Endothelial cell of umbilical vein (primary cell): ENCODE measurements at regions not wholly inside any gene's neighbourhood (a gene's known extent, or its start where the extent isn't known, plus 50 kb on each side); places are given as distances from the start of the nearest gene placed in this dataset.

ENCODE experiments used
- BruUV-seq: library from RNA; stranded (reverse); fragments of 400-500 nt; replicated peaks from 2 replicates; lab custom pipeline; 2021; lab: Mats Ljungman, UMichigan
- CTCF ChIA-PET: fragments of 300-600, 350-600 bp; sonication (Branson Sonifier 250); formaldehyde crosslinking; loops from one replicate; lab custom pipeline; 2021; ENCODE audit warnings: antibody characterized with exemption, inconsistent platforms; lab: Charles Lee
- POLR2A ChIA-PET: fragments of 300-600, 350-600 bp; sonication (Branson Sonifier 250); formaldehyde crosslinking; loops from one replicate; lab custom pipeline; 2021; ENCODE audit warnings: antibody characterized with exemption, inconsistent platforms; lab: Charles Lee
- DNase-seq: peaks from one replicate; pipeline ENCODE4 v3.0.0-alpha.2; 2011; ENCODE audit warnings: low read depth, low spot score
- FAIRE-seq: peaks from 2 replicates; lab custom pipeline; 2011; peaks lifted over from hg19 to GRCh38; lab: Jason Lieb, UNC
- H2AFZ ChIP-seq: 2 replicates; pipeline ENCODE4 v1.6.0; 2012; ENCODE audit warnings: low read depth, low read length, control low read depth, inconsistent platforms
- H3K27ac ChIP-seq: 2 replicates; pipeline ENCODE4 v1.5.1; 2011; ENCODE audit warnings: low read depth, mild to moderate bottlenecking, control low read depth, low read length, moderate library complexity; ENCODE audit not compliant: insufficient read depth
- H3K27me3 ChIP-seq, 2 experiments: 2 replicates each; pipeline versions ENCODE4 v1.6.0 to v1.6.1; 2011; ENCODE audit warnings: low read length in 2 of 2, mixed read lengths in 1 of 2; ENCODE audit not compliant: control insufficient read depth in 2 of 2, insufficient read depth in 2 of 2
- H3K36me3 ChIP-seq, 2 experiments: 2 replicates in 1 of 2; 3 replicates in 1 of 2; pipeline ENCODE4 v1.5.1; 2011; ENCODE audit warnings: low read length in 2 of 2, mild to moderate bottlenecking in 1 of 2, moderate library complexity in 1 of 2; ENCODE audit not compliant: control insufficient read depth in 2 of 2, insufficient read depth in 2 of 2; ENCODE audit errors: extremely low read depth in 1 of 2
- H3K4me1 ChIP-seq: 3 replicates; pipeline ENCODE4 v1.5.1; 2011; ENCODE audit warnings: mild to moderate bottlenecking, low read length; ENCODE audit not compliant: control insufficient read depth, insufficient read depth; ENCODE audit errors: extremely low read depth
- H3K4me2 ChIP-seq: 2 replicates; pipeline ENCODE4 v1.6.1; 2011; ENCODE audit warnings: low read length, control low read depth, mixed read lengths; ENCODE audit not compliant: insufficient read depth
- H3K4me3 ChIP-seq, 3 experiments: fragments of 200-600 bp in 1 of 3; sonication (generic), shearing (Covaris generic) in 1 of 3; replicated peaks in 1 of 3; 2 replicates each; pipeline ENCODE4 v1.5.1; 2011 to 2016; ENCODE audit warnings: control low read depth in 3 of 3, low read length in 3 of 3, mild to moderate bottlenecking in 2 of 3, inconsistent platforms in 1 of 3, low read depth in 1 of 3, moderate library complexity in 1 of 3; ENCODE audit not compliant: insufficient read depth in 1 of 3
- H3K79me2 ChIP-seq: 2 replicates; pipeline ENCODE4 v1.6.0; 2012; ENCODE audit warnings: low read length, inconsistent platforms; ENCODE audit not compliant: control insufficient read depth, insufficient read depth
- H3K9ac ChIP-seq: replicated peaks from 2 replicates; pipeline ENCODE3; 2011; ENCODE audit warnings: low read length, control low read depth; ENCODE audit not compliant: insufficient read depth; ENCODE audit errors: extremely low read depth
- H3K9me1 ChIP-seq: replicated peaks from 3 replicates; pipeline ENCODE4 v1.6.0; 2011; ENCODE audit warnings: mild to moderate bottlenecking, low read length; ENCODE audit not compliant: control insufficient read depth, insufficient read depth; ENCODE audit errors: extremely low read depth
- H3K9me3 ChIP-seq: replicated peaks from 2 replicates; pipeline ENCODE4 v1.5.1; 2012; ENCODE audit warnings: low read length, inconsistent platforms; ENCODE audit not compliant: control insufficient read depth, insufficient read depth
- H4K20me1 ChIP-seq: replicated peaks from 2 replicates; pipeline ENCODE3; 2011; ENCODE audit warnings: mild to moderate bottlenecking, low read length; ENCODE audit not compliant: control insufficient read depth, insufficient read depth; ENCODE audit errors: extremely low read depth
- CTCF ChIP-seq, 2 donors: IDR thresholded peaks; 1 replicate in 1 of 2; 2 replicates in 1 of 2; pipeline ENCODE4 v1.5.1; 2011; ENCODE audit warnings: low read length in 2 of 2, mild to moderate bottlenecking in 2 of 2, moderate library complexity in 2 of 2, control low read depth in 1 of 2, inconsistent platforms in 1 of 2, low read depth in 1 of 2; ENCODE audit not compliant: insufficient read depth in 1 of 2; ENCODE audit errors: extremely low read depth in 1 of 2
- EZH2 ChIP-seq: IDR thresholded peaks from 2 replicates; pipeline ENCODE4 v1.6.1; 2012; ENCODE audit warnings: borderline replicate concordance, low read depth, mild to moderate bottlenecking, moderate library complexity, low read length, inconsistent platforms; ENCODE audit not compliant: severe bottlenecking
- FOS ChIP-seq: IDR thresholded peaks from 2 replicates; pipeline ENCODE4 v1.6.1; 2011; ENCODE audit warnings: mild to moderate bottlenecking, low read length, moderate library complexity, borderline replicate concordance; ENCODE audit not compliant: insufficient read depth
- GATA2 ChIP-seq: IDR thresholded peaks from 2 replicates; pipeline ENCODE4 v1.7.0; 2011; ENCODE audit warnings: low read depth, mild to moderate bottlenecking, moderate library complexity, mixed read lengths, low read length; ENCODE audit not compliant: insufficient read length, insufficient read depth
- JUN ChIP-seq: IDR thresholded peaks from 2 replicates; pipeline ENCODE4 v1.6.1; 2011; ENCODE audit warnings: borderline replicate concordance, low read depth; ENCODE audit not compliant: insufficient read length, insufficient read depth
- MAX ChIP-seq: IDR thresholded peaks from 2 replicates; pipeline ENCODE4 v1.6.1; 2011; ENCODE audit not compliant: insufficient read depth, insufficient read length
- MYC ChIP-seq: IDR thresholded peaks from one replicate; pipeline ENCODE4 v1.6.1; 2011; ENCODE audit warnings: mild to moderate bottlenecking, low read depth, low read length
- POLR2A ChIP-seq: IDR thresholded peaks from 2 replicates; pipeline ENCODE4 v1.6.1; 2012; ENCODE audit warnings: low read depth, mild to moderate bottlenecking, control low read depth, low read length
- POLR2AphosphoS5 ChIP-seq: IDR thresholded peaks from 2 replicates; pipeline ENCODE4 v1.6.1; 2012; ENCODE audit warnings: low read depth, mild to moderate bottlenecking, control low read depth, low read length, moderate library complexity; ENCODE audit not compliant: insufficient read depth
- dilution Hi-C: fragments of 300-500 bp; cut with MboI; formaldehyde crosslinking; loops from one replicate; pipeline ENCODE4 v1.15.0; 2019; ENCODE audit warnings: low sequenced_read_pairs; ENCODE audit not compliant: extremely low pct_ligation_motif_present
- intact Hi-C: fragments of 100-400 bp; cut with micrococcal nuclease; formaldehyde crosslinking; loops from one replicate; pipeline ENCODE4 v1.10.0; 2022

- no peak overlapping the region for H3K27ac ChIP-seq
- FAIRE-seq (no peak), DNase-seq (no peak)
- H3K9ac ChIP-seq = no peak overlapping the region
- no peaks in the 10 kb centered on the region for H3K79me2 ChIP-seq
- CTCF ChIA-PET = no interaction called here
- intact Hi-C loops (no loop called here), dilution Hi-C loops (no loop called here)
- H3K4me2 ChIP-seq = no peak overlapping the region
- no peaks in the 10 kb centered on the region for H3K27me3 ChIP-seq
- no peaks in the 10 kb centered on the region for H4K20me1 ChIP-seq
- no peaks in the 10 kb centered on the region for H3K36me3 ChIP-seq
- no peak for TF ChIP-seq POLR2AphosphoS5
- TF ChIP-seq POLR2A = no peak
- TF ChIP-seq MYC = no peak
- no peak for TF ChIP-seq EZH2
- TF ChIP-seq MAX = no peak
- no peak for TF ChIP-seq CTCF (IDR thresholded peaks at IDR 0.05; ENCODE audit: extremely low read depth in 1 of 2, insufficient read depth in 1 of 2, low read depth in 1 of 2, low read length in 2 of 2)
- no peak for TF ChIP-seq JUN
- no peak for TF ChIP-seq GATA2
- TF ChIP-seq FOS = no peak
- no peak overlapping the region for H3K4me3 ChIP-seq
- POLR2A ChIA-PET = no interaction called here
- BruUV-seq = no TSS peak
- H2AFZ ChIP-seq = no peak overlapping the region
- H3K9me1 ChIP-seq = no peaks in the 10 kb centered on the region
- no peaks in the 10 kb centered on the region for H3K9me3 ChIP-seq
- H3K4me1 ChIP-seq = no peaks in the 10 kb centered on the region
Measured at GRCh38 chr5:173735184-173735583, 118.7 kb upstream of the BOD1 start.
